GM19023 (cell line): ENCODE measurements at regions not wholly inside any gene's neighbourhood (a gene's known extent, or its start where the extent isn't known, plus 50 kb on each side); places are given as distances from the start of the nearest gene placed in this dataset.
"Not testable (repeated sequence)": the region's sequence is repeated elsewhere in the genome, so short reads cannot be mapped to it uniquely, and the experiment has no call there.

Experiments
- ATAC-seq: cut with Tn5 transposase; IDR thresholded peaks from one replicate; pipeline ENCODE4 v1.9.1; 2021; ENCODE audit warnings: mild to moderate bottlenecking, moderate library complexity; ENCODE audit not compliant: unreplicated experiment

- ATAC-seq, result no peak
Observed at GRCh38 chr6:74448850-74449249, 752.8 kb downstream of the CD109 start.

- ATAC-seq, result peak; percentile 79
Observed at GRCh38 chr6:74447013-74447412, 751.0 kb downstream of the CD109 start.

GRCh38 chr6:74439123-74439811 is 743.3 kb downstream of the CD109 start:
- peak; percentile 73 for ATAC-seq

DNA sequence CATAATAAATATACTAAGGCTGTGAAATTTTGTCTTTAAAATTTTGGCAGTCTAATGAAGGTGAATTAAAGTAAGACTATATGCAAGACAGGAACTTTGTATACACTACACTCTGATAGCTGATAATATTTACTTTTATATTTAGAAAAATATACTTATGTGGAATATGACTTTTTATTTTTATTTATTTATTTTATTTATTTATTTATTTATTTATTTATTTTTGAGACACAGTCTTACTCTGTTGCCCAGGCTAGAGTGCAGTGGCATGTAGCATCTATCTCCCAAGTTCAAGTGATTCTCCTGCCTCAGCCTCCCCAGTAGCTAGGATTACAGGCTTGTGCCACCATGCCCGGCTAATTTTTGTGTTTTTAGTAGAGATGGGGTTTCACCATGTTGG is 742.4 kb downstream of the CD109 start:
- ATAC-seq, result not testable (repeated sequence)

DNA sequence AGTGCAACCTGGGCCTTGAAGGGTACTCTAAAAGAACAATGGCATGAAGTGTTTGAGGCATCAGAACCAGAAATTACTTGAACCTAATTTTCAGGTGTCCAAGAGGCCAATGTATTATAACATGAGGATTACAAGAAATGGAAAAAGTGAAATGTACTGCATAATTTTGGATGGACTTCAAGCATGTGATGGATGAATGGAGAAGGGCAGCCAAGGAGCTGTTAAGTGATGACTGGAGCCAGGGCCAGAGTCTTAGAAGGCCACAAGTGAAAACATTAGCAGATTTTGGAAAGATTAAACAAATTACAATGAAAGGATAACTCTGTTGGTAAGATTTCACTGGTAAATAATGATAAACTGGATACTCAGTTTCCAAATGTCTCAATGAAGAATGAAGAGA is 738.2 kb downstream of the CD109 start:
- no peak for ATAC-seq

DNA sequence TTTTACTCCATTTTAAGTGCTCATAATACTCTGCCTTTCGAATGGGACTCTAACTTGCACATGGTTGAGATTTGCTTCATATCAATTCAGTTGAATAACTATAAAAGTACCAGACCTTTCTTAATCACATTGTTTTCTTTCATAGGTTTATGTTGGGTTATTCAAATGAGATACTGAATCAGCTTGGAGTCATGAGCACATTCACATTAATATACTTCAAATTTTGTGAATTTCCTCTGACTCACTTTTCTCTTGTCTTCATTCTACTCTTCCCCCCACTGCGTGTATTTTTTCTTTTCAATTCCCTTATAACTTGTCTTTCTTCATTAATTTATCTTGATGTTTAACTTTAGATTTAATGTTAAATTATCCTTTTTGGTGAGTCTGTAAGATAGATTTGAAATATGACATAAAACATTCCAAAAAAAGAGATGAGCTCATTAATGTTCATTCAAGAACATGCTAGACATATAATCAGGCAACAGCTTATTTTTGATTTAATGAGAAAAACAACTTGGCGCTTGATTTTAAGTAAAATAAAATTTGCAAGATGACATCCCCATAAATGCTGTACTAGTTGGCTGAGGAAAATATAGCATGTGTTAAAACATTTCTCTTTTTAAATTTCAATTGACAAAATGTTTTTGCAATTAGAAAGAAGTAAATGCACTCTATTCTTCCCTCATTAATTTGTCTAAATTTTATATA is 736.0 kb downstream of the CD109 start:
- ATAC-seq, result no peak

DNA sequence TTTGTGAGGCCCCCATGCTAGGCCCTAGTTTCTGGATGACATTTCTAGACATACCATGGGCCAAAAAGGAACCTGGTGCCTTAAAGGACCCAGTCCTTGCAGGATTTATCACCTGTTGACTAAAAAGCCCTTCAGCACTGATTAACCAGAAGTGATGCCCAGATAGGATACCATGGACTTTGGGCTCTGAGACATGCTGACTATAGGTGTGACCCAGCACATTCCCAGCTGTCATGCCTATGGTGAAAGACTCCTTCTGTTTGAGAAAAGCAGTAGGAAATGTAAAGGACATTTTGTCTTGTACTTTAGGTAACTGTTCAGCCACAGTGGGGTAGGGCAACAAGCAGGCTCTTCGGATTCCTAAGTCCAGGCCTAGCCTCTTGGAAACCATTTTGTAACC is 724.2 kb downstream of the CD109 start:
- no peak for ATAC-seq

DNA sequence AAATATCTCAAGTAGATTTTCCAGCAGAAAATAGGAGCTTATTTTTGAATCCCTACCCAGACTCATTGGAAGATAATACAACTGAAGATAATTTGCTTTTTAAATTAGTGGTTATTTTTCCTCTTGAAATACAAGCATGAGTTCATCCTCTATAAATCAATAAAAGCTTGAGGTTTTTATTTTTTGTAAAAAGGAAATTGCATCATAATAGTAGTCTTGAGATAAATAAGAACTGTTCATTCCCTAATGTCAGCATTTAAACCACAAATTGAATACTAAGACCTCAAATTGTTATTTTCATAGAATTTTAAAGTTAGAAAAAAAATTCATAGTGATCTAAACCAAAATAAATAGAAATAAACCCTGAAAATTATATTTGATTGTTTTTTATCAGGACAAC is 719.1 kb downstream of the CD109 start:
- ATAC-seq, result no peak

- no peak for ATAC-seq
Observed at GRCh38 chr6:74410630-74411029, 714.6 kb downstream of the CD109 start.

- peak; percentile 78 for ATAC-seq
Observed at GRCh38 chr6:74409447-74409846, 713.4 kb downstream of the CD109 start.

DNA sequence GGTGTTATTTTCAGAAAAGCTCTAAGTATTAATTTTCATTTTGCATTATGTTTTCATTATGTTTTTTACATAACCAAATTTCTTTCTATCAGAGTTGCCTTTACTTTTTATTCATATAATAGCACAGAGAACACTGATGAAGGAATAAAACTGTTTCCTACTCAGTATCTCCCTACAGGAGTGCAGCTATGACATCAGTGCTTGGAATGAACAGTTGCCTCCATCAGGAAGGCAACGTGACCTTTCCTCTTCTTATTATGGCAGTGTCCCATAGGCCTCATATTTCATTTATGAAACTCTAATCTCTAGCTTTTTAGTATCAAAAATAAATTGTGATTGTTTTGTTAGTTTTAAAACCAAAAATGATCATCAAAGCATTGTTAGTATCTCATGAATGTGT is 712.8 kb downstream of the CD109 start:
- ATAC-seq, result no peak

GRCh38 chr6:74404366-74404765 is 708.4 kb downstream of the CD109 start:
- no peak for ATAC-seq

DNA sequence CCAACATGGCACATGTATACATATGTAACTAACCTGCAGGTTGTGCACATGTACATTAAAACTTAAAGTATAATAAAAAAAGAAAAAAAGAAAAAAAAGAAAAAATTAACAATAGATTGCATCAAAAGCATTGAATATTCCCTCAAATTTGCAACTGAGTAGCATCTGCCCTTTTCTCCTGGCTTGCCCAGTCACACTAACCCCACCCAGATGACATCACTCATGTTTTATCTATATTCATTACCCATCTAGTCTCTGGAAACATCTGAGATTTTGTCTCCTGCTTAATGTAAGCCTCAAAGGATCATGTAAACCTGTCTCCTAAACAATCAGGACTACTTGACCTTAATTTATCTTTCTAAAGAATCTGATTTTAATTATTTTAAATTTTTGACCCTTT is 706.8 kb downstream of the CD109 start:
- ATAC-seq, result no peak

GRCh38 chr6:74378437-74378836 is 682.4 kb downstream of the CD109 start:
- not testable (repeated sequence) for ATAC-seq

DNA sequence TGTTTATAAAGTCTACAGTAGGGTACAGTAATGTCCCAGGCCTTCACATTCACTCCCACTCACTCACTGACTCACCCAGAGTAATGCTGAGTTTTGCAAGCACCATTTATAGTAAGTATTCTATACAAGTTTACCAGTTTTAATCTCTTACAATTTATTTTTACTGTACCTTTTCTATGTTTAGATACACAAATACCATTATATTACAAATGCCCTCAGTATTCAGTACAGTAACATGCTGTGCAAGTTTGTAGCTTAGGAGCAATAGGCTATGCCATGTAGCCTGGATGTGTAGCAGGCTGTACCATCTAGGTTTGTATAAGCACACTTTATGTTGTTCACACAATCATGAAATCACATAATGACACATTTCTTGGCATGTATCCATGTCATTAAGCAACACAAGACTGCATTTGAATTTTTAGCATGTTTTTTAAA is 673.6 kb downstream of the CD109 start:
- no peak for ATAC-seq

DNA sequence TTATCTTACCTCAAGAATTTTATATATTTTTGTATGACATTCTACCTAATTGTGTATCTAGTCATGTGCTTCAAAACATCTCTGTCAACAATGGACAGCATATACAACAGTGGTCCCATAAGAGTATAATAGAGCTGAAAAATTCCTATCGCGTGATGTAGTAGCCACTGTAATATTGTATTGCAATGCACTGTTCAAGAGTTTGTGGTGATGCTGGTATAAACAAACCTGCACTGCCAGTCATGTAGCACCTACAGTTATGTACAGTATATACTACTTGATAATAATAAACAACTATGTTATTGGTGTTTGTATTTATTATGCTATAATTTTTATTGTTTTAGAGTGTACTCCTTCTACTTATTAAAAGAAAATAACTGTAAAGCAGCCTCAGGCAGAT is 672.7 kb downstream of the CD109 start:
- no peak for ATAC-seq

GRCh38 chr6:74366634-74367033 is 670.6 kb downstream of the CD109 start:
- no peak for ATAC-seq

DNA sequence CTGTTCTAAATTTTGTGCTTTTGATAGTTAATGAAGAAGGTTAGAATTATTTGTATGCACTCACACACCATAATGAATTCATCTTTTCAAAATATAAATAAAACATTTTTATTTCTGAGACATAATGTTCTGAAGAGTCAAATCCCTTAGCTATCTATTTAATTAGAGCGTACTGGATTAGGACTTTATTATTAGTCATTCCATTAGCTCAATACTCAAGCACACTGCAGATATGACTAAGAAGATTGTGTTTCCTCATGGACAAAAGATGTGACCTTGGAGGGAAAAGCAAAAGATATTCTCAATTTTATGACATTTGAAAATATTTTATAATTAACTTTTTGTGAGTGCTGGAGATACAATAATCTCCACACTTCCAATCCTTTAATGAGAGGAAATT is 666.4 kb downstream of the CD109 start:
- no peak for ATAC-seq

- no peak for ATAC-seq
Observed at GRCh38 chr6:74357321-74357720, 661.3 kb downstream of the CD109 start.

DNA sequence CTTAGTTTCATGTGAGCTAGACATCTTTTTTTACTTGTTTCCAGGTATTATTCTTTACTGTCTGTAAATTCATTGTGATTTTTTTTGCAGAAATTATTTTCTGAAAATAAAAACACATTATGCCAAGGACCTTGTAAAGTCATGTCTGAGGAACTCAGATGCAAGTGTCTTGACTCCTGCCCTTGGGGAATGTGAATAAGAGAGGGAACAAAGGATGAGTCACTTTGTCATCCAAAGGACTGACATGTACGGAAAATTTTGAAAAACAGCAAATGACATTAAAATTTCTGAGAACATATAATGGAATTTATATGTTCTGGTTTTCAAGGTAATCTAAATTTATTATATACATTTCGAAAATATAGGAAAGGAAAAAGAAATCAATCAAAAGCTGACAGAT is 660.4 kb downstream of the CD109 start:
- no peak for ATAC-seq

GRCh38 chr6:74346936-74347535 is 651.0 kb downstream of the CD109 start:
- no peak for ATAC-seq

DNA sequence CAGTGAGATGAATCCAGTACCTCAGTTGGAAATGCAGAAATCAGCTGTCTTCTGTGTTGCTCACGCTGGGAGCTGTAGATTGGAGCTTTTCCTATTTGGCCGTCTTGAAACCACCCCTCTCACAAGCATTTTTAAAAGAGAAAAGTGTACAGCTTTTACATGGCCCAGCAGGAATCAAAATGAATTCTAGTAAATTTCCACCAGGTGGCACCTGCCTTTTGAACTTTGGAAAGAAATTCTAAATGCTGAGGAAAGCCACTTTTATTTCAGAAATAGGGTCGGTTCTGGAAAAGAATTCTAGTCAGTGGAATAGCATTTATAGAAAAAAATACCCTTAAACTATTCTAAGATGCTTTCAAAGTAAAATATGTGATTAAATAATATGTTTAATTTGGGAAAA is 647.8 kb downstream of the CD109 start:
- no peak for ATAC-seq
